Endothelial cell of umbilical vein (primary cell): ENCODE measurements at regions not wholly inside any gene's neighbourhood (a gene's known extent, or its start where the extent isn't known, plus 50 kb on each side); places are given as distances from the start of the nearest gene placed in this dataset.
"Not testable (repeated sequence)": the region's sequence is repeated elsewhere in the genome, so short reads cannot be mapped to it uniquely, and the experiment has no call there.

Source experiments
- BruUV-seq: library from RNA; stranded (reverse); fragments of 400-500 nt; replicated peaks from 2 replicates; lab custom pipeline; 2021; lab: Mats Ljungman, UMichigan
- CTCF ChIA-PET: fragments of 300-600, 350-600 bp; sonication (Branson Sonifier 250); formaldehyde crosslinking; loops from one replicate; lab custom pipeline; 2021; ENCODE audit warnings: antibody characterized with exemption, inconsistent platforms; lab: Charles Lee
- POLR2A ChIA-PET: fragments of 300-600, 350-600 bp; sonication (Branson Sonifier 250); formaldehyde crosslinking; loops from one replicate; lab custom pipeline; 2021; ENCODE audit warnings: antibody characterized with exemption, inconsistent platforms; lab: Charles Lee
- DNase-seq: peaks from one replicate; pipeline ENCODE4 v3.0.0-alpha.2; 2011; ENCODE audit warnings: low read depth, low spot score
- FAIRE-seq: peaks from 2 replicates; lab custom pipeline; 2011; peaks lifted over from hg19 to GRCh38; lab: Jason Lieb, UNC
- H2AFZ ChIP-seq: 2 replicates; pipeline ENCODE4 v1.6.0; 2012; ENCODE audit warnings: low read depth, low read length, control low read depth, inconsistent platforms
- H3K27ac ChIP-seq: 2 replicates; pipeline ENCODE4 v1.5.1; 2011; ENCODE audit warnings: low read depth, mild to moderate bottlenecking, control low read depth, low read length, moderate library complexity; ENCODE audit not compliant: insufficient read depth
- H3K27me3 ChIP-seq, 2 experiments: 2 replicates each; pipeline versions ENCODE4 v1.6.0 to v1.6.1; 2011; ENCODE audit warnings: low read length in 2 of 2, mixed read lengths in 1 of 2; ENCODE audit not compliant: control insufficient read depth in 2 of 2, insufficient read depth in 2 of 2
- H3K36me3 ChIP-seq, 2 experiments: 2 replicates in 1 of 2; 3 replicates in 1 of 2; pipeline ENCODE4 v1.5.1; 2011; ENCODE audit warnings: low read length in 2 of 2, mild to moderate bottlenecking in 1 of 2, moderate library complexity in 1 of 2; ENCODE audit not compliant: control insufficient read depth in 2 of 2, insufficient read depth in 2 of 2; ENCODE audit errors: extremely low read depth in 1 of 2
- H3K4me1 ChIP-seq: 3 replicates; pipeline ENCODE4 v1.5.1; 2011; ENCODE audit warnings: mild to moderate bottlenecking, low read length; ENCODE audit not compliant: control insufficient read depth, insufficient read depth; ENCODE audit errors: extremely low read depth
- H3K4me2 ChIP-seq: 2 replicates; pipeline ENCODE4 v1.6.1; 2011; ENCODE audit warnings: low read length, control low read depth, mixed read lengths; ENCODE audit not compliant: insufficient read depth
- H3K4me3 ChIP-seq, 3 experiments: fragments of 200-600 bp in 1 of 3; sonication (generic), shearing (Covaris generic) in 1 of 3; replicated peaks in 1 of 3; 2 replicates each; pipeline ENCODE4 v1.5.1; 2011 to 2016; ENCODE audit warnings: control low read depth in 3 of 3, low read length in 3 of 3, mild to moderate bottlenecking in 2 of 3, inconsistent platforms in 1 of 3, low read depth in 1 of 3, moderate library complexity in 1 of 3; ENCODE audit not compliant: insufficient read depth in 1 of 3
- H3K79me2 ChIP-seq: 2 replicates; pipeline ENCODE4 v1.6.0; 2012; ENCODE audit warnings: low read length, inconsistent platforms; ENCODE audit not compliant: control insufficient read depth, insufficient read depth
- H3K9ac ChIP-seq: replicated peaks from 2 replicates; pipeline ENCODE3; 2011; ENCODE audit warnings: low read length, control low read depth; ENCODE audit not compliant: insufficient read depth; ENCODE audit errors: extremely low read depth
- H3K9me1 ChIP-seq: replicated peaks from 3 replicates; pipeline ENCODE4 v1.6.0; 2011; ENCODE audit warnings: mild to moderate bottlenecking, low read length; ENCODE audit not compliant: control insufficient read depth, insufficient read depth; ENCODE audit errors: extremely low read depth
- H3K9me3 ChIP-seq: replicated peaks from 2 replicates; pipeline ENCODE4 v1.5.1; 2012; ENCODE audit warnings: low read length, inconsistent platforms; ENCODE audit not compliant: control insufficient read depth, insufficient read depth
- H4K20me1 ChIP-seq: replicated peaks from 2 replicates; pipeline ENCODE3; 2011; ENCODE audit warnings: mild to moderate bottlenecking, low read length; ENCODE audit not compliant: control insufficient read depth, insufficient read depth; ENCODE audit errors: extremely low read depth
- CTCF ChIP-seq, 2 donors: IDR thresholded peaks; 1 replicate in 1 of 2; 2 replicates in 1 of 2; pipeline ENCODE4 v1.5.1; 2011; ENCODE audit warnings: low read length in 2 of 2, mild to moderate bottlenecking in 2 of 2, moderate library complexity in 2 of 2, control low read depth in 1 of 2, inconsistent platforms in 1 of 2, low read depth in 1 of 2; ENCODE audit not compliant: insufficient read depth in 1 of 2; ENCODE audit errors: extremely low read depth in 1 of 2
- GATA2 ChIP-seq: IDR thresholded peaks from 2 replicates; pipeline ENCODE4 v1.7.0; 2011; ENCODE audit warnings: low read depth, mild to moderate bottlenecking, moderate library complexity, mixed read lengths, low read length; ENCODE audit not compliant: insufficient read length, insufficient read depth
- MYC ChIP-seq: IDR thresholded peaks from one replicate; pipeline ENCODE4 v1.6.1; 2011; ENCODE audit warnings: mild to moderate bottlenecking, low read depth, low read length
- POLR2AphosphoS5 ChIP-seq: IDR thresholded peaks from 2 replicates; pipeline ENCODE4 v1.6.1; 2012; ENCODE audit warnings: low read depth, mild to moderate bottlenecking, control low read depth, low read length, moderate library complexity; ENCODE audit not compliant: insufficient read depth
- dilution Hi-C: fragments of 300-500 bp; cut with MboI; formaldehyde crosslinking; loops from one replicate; pipeline ENCODE4 v1.15.0; 2019; ENCODE audit warnings: low sequenced_read_pairs; ENCODE audit not compliant: extremely low pct_ligation_motif_present
- intact Hi-C: fragments of 100-400 bp; cut with micrococcal nuclease; formaldehyde crosslinking; loops from one replicate; pipeline ENCODE4 v1.10.0; 2022

GRCh38 chr3:86828751-86829150 lies 162.2 kb downstream of the VGLL3 start:
- no peaks in the 10 kb centered on the region for H3K27me3 ChIP-seq
- POLR2A ChIA-PET = no interaction called here
- no peak for FAIRE-seq
- H3K4me2 ChIP-seq = no peak overlapping the region
- no peaks in the 10 kb centered on the region for H4K20me1 ChIP-seq
- DNase-seq = no peak
- no peaks in the 10 kb centered on the region for H3K79me2 ChIP-seq
- H3K27ac ChIP-seq = no peak overlapping the region
- intact Hi-C loops (no loop called here), dilution Hi-C loops (no loop called here)
- no peaks in the 10 kb centered on the region for H3K9me1 ChIP-seq
- no peaks in the 10 kb centered on the region for H3K4me1 ChIP-seq
- BruUV-seq = no TSS peak
- CTCF ChIA-PET = no interaction called here
- H3K9me3 ChIP-seq = no peaks in the 10 kb centered on the region
- no peak for TF ChIP-seq GATA2
- TF ChIP-seq CTCF (IDR thresholded peaks at IDR 0.05; ENCODE audit: extremely low read depth in 1 of 2, insufficient read depth in 1 of 2, low read depth in 1 of 2, low read length in 2 of 2) = no peak
- TF ChIP-seq MYC = no peak
- no peak for TF ChIP-seq POLR2AphosphoS5
- no peak overlapping the region for H3K4me3 ChIP-seq
- H3K36me3 ChIP-seq = no peaks in the 10 kb centered on the region
- H2AFZ ChIP-seq = no peak overlapping the region
- H3K9ac ChIP-seq = no peak overlapping the region

- H3K27ac ChIP-seq, H3K4me3 ChIP-seq, intact Hi-C loops, H3K36me3 ChIP-seq, H3K4me1 ChIP-seq, dilution Hi-C loops, H4K20me1 ChIP-seq, H3K27me3 ChIP-seq, H3K9me3 ChIP-seq, H3K79me2 ChIP-seq, H3K9ac ChIP-seq, H3K4me2 ChIP-seq, H3K9me1 ChIP-seq, CTCF ChIA-PET, BruUV-seq, POLR2A ChIA-PET, H2AFZ ChIP-seq, FAIRE-seq, DNase-seq: not testable (repeated sequence)
These were observed 163.4 kb downstream of the VGLL3 start for GRCh38 chr3:86827582-86827981.
